K562 (cell line): ENCODE measurements at regions not wholly inside any gene's neighbourhood (a gene's known extent, or its start where the extent isn't known, plus 50 kb on each side); places are given as distances from the start of the nearest gene placed in this dataset.

Experiments
- ATAC-seq: fragments of 200-7000 bp; cut with Tn5 transposase; 3 replicates; pipeline ENCODE4 v1.9.1; 2020; ENCODE audit warnings: moderate library complexity
- BruUV-seq: library from RNA; stranded (reverse); fragments of 400-500 nt; replicated peaks from 2 replicates; lab custom pipeline; 2021; lab: Mats Ljungman, UMichigan
- CTCF ChIA-PET: fragments of 300-600 bp; formaldehyde crosslinking; extraction: SDS; loops from one replicate; lab custom pipeline; 2021; ENCODE audit warnings: low intra/inter-chr PET ratio; lab: Yijun Ruan, JAX
- POLR2A ChIA-PET: fragments of 300-600, 350-650 bp; sonication (Branson Sonifier 250); formaldehyde crosslinking; extraction: SDS; loops from one replicate; lab custom pipeline; 2021; ENCODE audit warnings: antibody characterized with exemption, inconsistent platforms; lab: Yijun Ruan, JAX
- DNase-seq, 4 experiments: peaks; one replicate each; pipeline versions ENCODE4 v3.0.0 to v3.0.0-alpha.2; 2011 to 2018; ENCODE audit warnings: low spot score in 3 of 4, mixed read lengths in 3 of 4; ENCODE audit errors: extremely low read depth in 1 of 4
- FAIRE-seq: peaks from 2 replicates; lab custom pipeline; 2011; peaks lifted over from hg19 to GRCh38; lab: Jason Lieb, UNC
- H2AFZ ChIP-seq: 2 replicates; pipeline ENCODE4 v1.6.0; 2011; ENCODE audit warnings: low read depth, low read length, control low read depth, inconsistent platforms
- H3K27ac ChIP-seq: fragments of 200-600 bp; 3 replicates; pipeline ENCODE4 v1.8.0; 2011; ENCODE audit warnings: low read depth, mild to moderate bottlenecking, control low read depth, inconsistent platforms, low read length, moderate library complexity, mixed read lengths; ENCODE audit errors: extremely low read depth
- H3K27me3 ChIP-seq, 2 experiments: fragments of 300-600 bp in 1 of 2; 2 replicates in 1 of 2; 3 replicates in 1 of 2; pipeline versions ENCODE4 v1.6.0 to v1.8.0; 2011; ENCODE audit warnings: inconsistent platforms in 2 of 2, low read length in 2 of 2, mild to moderate bottlenecking in 1 of 2, mixed read lengths in 1 of 2, moderate library complexity in 1 of 2; ENCODE audit not compliant: control insufficient read depth in 2 of 2, insufficient read depth in 2 of 2
- H3K36me3 ChIP-seq: fragments of 300-600 bp; 3 replicates; pipeline ENCODE4 v1.8.0; 2011; ENCODE audit warnings: mild to moderate bottlenecking, low read length, inconsistent platforms; ENCODE audit not compliant: control insufficient read depth, insufficient read depth
- H3K4me1 ChIP-seq, 2 experiments: fragments of 200-600 bp in 1 of 2; replicated peaks in 1 of 2; 2 replicates in 1 of 2; 3 replicates in 1 of 2; pipeline versions ENCODE4 v1.5.1 to v1.8.0; 2011; ENCODE audit warnings: inconsistent platforms in 2 of 2, low read length in 2 of 2, mild to moderate bottlenecking in 1 of 2, mixed read lengths in 1 of 2, moderate library complexity in 1 of 2; ENCODE audit not compliant: control insufficient read depth in 2 of 2, insufficient read depth in 2 of 2
- H3K4me2 ChIP-seq: 2 replicates; pipeline ENCODE4 v1.6.1; 2011; ENCODE audit warnings: low read length, control low read depth, inconsistent platforms, mixed read lengths; ENCODE audit not compliant: insufficient read depth
- H3K4me3 ChIP-seq: fragments of 200-600 bp; sonication (generic), shearing (Covaris generic); 2 replicates; pipeline ENCODE4 v1.5.1; 2016; ENCODE audit warnings: control low read depth, inconsistent platforms
- H3K79me2 ChIP-seq: fragments of 200-600 bp; 3 replicates; pipeline ENCODE4 v1.8.0; 2011; ENCODE audit warnings: low read length, inconsistent platforms; ENCODE audit not compliant: control insufficient read depth, insufficient read depth
- H3K9ac ChIP-seq, 2 experiments: 2 replicates each; pipeline versions ENCODE4 v1.6.0 to v1.6.1; 2011; ENCODE audit warnings: low read depth in 2 of 2, low read length in 2 of 2, control low read depth in 1 of 2, inconsistent platforms in 1 of 2, mild to moderate bottlenecking in 1 of 2, mixed read lengths in 1 of 2; ENCODE audit not compliant: insufficient read depth in 1 of 2
- H3K9me1 ChIP-seq: one replicate; pipeline ENCODE4 v1.6.0; 2011; ENCODE audit warnings: inconsistent platforms, mild to moderate bottlenecking, low read length, moderate library complexity; ENCODE audit not compliant: control insufficient read depth, insufficient read depth
- H3K9me3 ChIP-seq: replicated peaks from 2 replicates; pipeline ENCODE4 v1.5.1; 2011; ENCODE audit warnings: low read depth, low read length, inconsistent platforms; ENCODE audit not compliant: control insufficient read depth, insufficient read depth
- H4K20me1 ChIP-seq: replicated peaks from 2 replicates; pipeline ENCODE4 v1.6.1; 2011; ENCODE audit warnings: low read length, inconsistent platforms, mixed read lengths; ENCODE audit not compliant: control insufficient read depth, insufficient read depth
- CXXC5 ChIP-seq: fragments of 250-450 bp; sonication (Bioruptor Pico); IDR thresholded peaks from 2 replicates; pipeline ENCODE4 v1.8.0; 2022; ENCODE audit warnings: inconsistent platforms, mild to moderate bottlenecking, moderate library complexity
- FOXO4 ChIP-seq: fragments of 450-650 bp; formaldehyde crosslinking; IDR thresholded peaks from 2 replicates; pipeline ENCODE4 v1.4.0; 2020; ENCODE audit warnings: mild to moderate bottlenecking, moderate library complexity
- HNRNPH1 ChIP-seq: fragments of 200-400 bp; formaldehyde crosslinking; optimal IDR thresholded peaks from 2 replicates; pipeline ENCODE3; 2017; ENCODE audit warnings: low read depth, mild to moderate bottlenecking, low read length, moderate library complexity
- IRF9 ChIP-seq: fragments of 450-650 bp; IDR thresholded peaks from 2 replicates; pipeline ENCODE4 v1.6.1; 2016; ENCODE audit warnings: missing biosample characterization, missing genetic modification characterization
- JUN ChIP-seq, 2 experiments: sonication (generic) in 1 of 2; formaldehyde crosslinking in 1 of 2; IDR thresholded peaks; 2 replicates each; pipeline versions ENCODE4 v1.6.1 to v1.8.0; 2012 to 2022; ENCODE audit warnings: borderline replicate concordance in 2 of 2, mild to moderate bottlenecking in 2 of 2, improper control_type of control experiment in 1 of 2, low read depth in 1 of 2, low read length in 1 of 2, missing genetic modification reagents in 1 of 2
- SMARCE1 ChIP-seq: fragments of 450-650 bp; IDR thresholded peaks from 2 replicates; pipeline ENCODE4 v1.7.1; 2016; ENCODE audit warnings: mild to moderate bottlenecking
- SREBF2 ChIP-seq: sonication (generic); formaldehyde crosslinking; IDR thresholded peaks from 2 replicates; pipeline ENCODE4 v1.4.0; 2020; ENCODE audit warnings: mild to moderate bottlenecking, missing genetic modification reagents
- THRB ChIP-seq: fragments of 450-650 bp; formaldehyde crosslinking; conservative IDR thresholded peaks from 2 replicates; pipeline ENCODE4 v1.4.0; 2022; ENCODE audit warnings: mild to moderate bottlenecking, missing genetic modification characterization
- TRIM25 ChIP-seq: fragments of 450-650 bp; IDR thresholded peaks from 2 replicates; pipeline ENCODE4 v1.7.0; 2016; ENCODE audit warnings: borderline replicate concordance
- ZNF511 ChIP-seq: sonication (generic); formaldehyde crosslinking; IDR thresholded peaks from 2 replicates; pipeline ENCODE4 v1.8.0; 2022; ENCODE audit warnings: mild to moderate bottlenecking, missing genetic modification reagents
- ZNF778 ChIP-seq: fragments of 450-650 bp; formaldehyde crosslinking; IDR thresholded peaks from 2 replicates; pipeline ENCODE4 v1.4.0; 2020; ENCODE audit warnings: mild to moderate bottlenecking, moderate library complexity
- WGBS: fragments of 100-300 bp; shearing (Covaris generic); methylation state at CpG from one replicate; pipeline ENCODE4 v1.1.6; 2016; ENCODE audit warnings: low coverage, mixed read lengths; ENCODE audit not compliant: insufficient coverage; ENCODE audit errors: missing lambda C conversion rate; 5-methylcytosine and 5-hydroxymethylcytosine counted together
- in situ Hi-C: fragments of 300-500 bp; cut with MboI; formaldehyde crosslinking; loops from 4 replicates; pipeline ENCODE4 v1.15.0; 2018; ENCODE audit warnings: inconsistent platforms, mixed read lengths
- intact Hi-C: fragments of 100-400 bp; cut with micrococcal nuclease; formaldehyde crosslinking; loops from 2 replicates; pipeline ENCODE4 v1.14.2; 2022

GRCh38 chr12:78275886-78276285 lies 445.2 kb downstream of the NAV3 start:
- H3K9ac ChIP-seq, result no peak overlapping the region
- H3K27me3 ChIP-seq, result no peaks in the 10 kb centered on the region
- H4K20me1 ChIP-seq, result no peaks in the 10 kb centered on the region
- no peak for TF ChIP-seq CXXC5
- no peak for TF ChIP-seq SREBF2 (CRISPR knock-in tag)
- TF ChIP-seq HNRNPH1, result no peak
- TF ChIP-seq SMARCE1, result no peak
- no peak for TF ChIP-seq IRF9 (tag)
- no peak for TF ChIP-seq ZNF511 (CRISPR knock-in tag)
- no peak for TF ChIP-seq THRB
- TF ChIP-seq ZNF778 (CRISPR knock-in tag), result no peak
- no peak for TF ChIP-seq JUN (IDR thresholded peaks at IDR 0.05; ENCODE audit: borderline replicate concordance, low read depth, low read length)
- no peak for TF ChIP-seq JUN (CRISPR knock-in tag; IDR thresholded peaks at IDR 0.05; ENCODE audit: borderline replicate concordance)
- no peak for TF ChIP-seq TRIM25
- no peak for TF ChIP-seq FOXO4 (CRISPR knock-in tag)
- TF ChIP-seq, all 486 proteins: peak for 0
- H3K79me2 ChIP-seq, result no peaks in the 10 kb centered on the region
- no peaks in the 10 kb centered on the region for H3K4me1 ChIP-seq
- in situ Hi-C loops (no loop called here), intact Hi-C loops (no loop called here)
- no peak overlapping the region for H3K4me2 ChIP-seq
- CTCF ChIA-PET, result no interaction called here
- no peak overlapping the region for H2AFZ ChIP-seq
- FAIRE-seq (no peak), DNase-seq (no peak), ATAC-seq (no peak)
- H3K4me3 ChIP-seq, result no peak overlapping the region
- no peaks in the 10 kb centered on the region for H3K9me1 ChIP-seq
- POLR2A ChIA-PET, result no interaction called here
- no TSS peak for BruUV-seq
- H3K9me3 ChIP-seq, result no peaks in the 10 kb centered on the region; the same call in 1 of the 2 replicates
- 6% methylated on average over 2 of the region's 2 CpGs for WGBS
- no peak overlapping the region for H3K27ac ChIP-seq
- no peaks in the 10 kb centered on the region for H3K36me3 ChIP-seq
